Testis (tissue), 2 donors: ENCODE measurements at regions not wholly inside any gene's neighbourhood (a gene's known extent, or its start where the extent isn't known, plus 50 kb on each side); places are given as distances from the start of the nearest gene placed in this dataset.

ENCODE experiments used
- POLR2A ChIP-seq: fragments of 450-650 bp; IDR thresholded peaks from one replicate; pipeline ENCODE4 v1.6.1; 2017; ENCODE audit warnings: antibody characterized with exemption, mild to moderate bottlenecking, moderate library complexity
- TF ChIP-seq, protein P1 (sequence below), 3 experiments: fragments of 450-650 bp in 2 of 3; fragments of 200-600 bp in 1 of 3; sonication (generic) in 1 of 3; IDR thresholded peaks; one replicate each; pipeline ENCODE4 v1.5.1; 2016 to 2019; ENCODE audit warnings: antibody characterized with exemption in 3 of 3, mild to moderate bottlenecking in 2 of 3, moderate library complexity in 1 of 3

GRCh38 chr1:94315552-94316116, 78.2 kb upstream of the ARHGAP29 start:
- TF ChIP-seq POLR2A: no peak
- TF ChIP-seq, protein P1, sequence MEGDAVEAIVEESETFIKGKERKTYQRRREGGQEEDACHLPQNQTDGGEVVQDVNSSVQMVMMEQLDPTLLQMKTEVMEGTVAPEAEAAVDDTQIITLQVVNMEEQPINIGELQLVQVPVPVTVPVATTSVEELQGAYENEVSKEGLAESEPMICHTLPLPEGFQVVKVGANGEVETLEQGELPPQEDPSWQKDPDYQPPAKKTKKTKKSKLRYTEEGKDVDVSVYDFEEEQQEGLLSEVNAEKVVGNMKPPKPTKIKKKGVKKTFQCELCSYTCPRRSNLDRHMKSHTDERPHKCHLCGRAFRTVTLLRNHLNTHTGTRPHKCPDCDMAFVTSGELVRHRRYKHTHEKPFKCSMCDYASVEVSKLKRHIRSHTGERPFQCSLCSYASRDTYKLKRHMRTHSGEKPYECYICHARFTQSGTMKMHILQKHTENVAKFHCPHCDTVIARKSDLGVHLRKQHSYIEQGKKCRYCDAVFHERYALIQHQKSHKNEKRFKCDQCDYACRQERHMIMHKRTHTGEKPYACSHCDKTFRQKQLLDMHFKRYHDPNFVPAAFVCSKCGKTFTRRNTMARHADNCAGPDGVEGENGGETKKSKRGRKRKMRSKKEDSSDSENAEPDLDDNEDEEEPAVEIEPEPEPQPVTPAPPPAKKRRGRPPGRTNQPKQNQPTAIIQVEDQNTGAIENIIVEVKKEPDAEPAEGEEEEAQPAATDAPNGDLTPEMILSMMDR (IDR thresholded peaks at IDR 0.05): no peak
